ENCODE measurements at regions not wholly inside any gene's neighbourhood (a gene's known extent, or its start where the extent isn't known, plus 50 kb on each side); places are given as distances from the start of the nearest gene placed in this dataset.

- TF ChIP-seq CTCF (IDR thresholded peaks at IDR 0.05), result no peak
- TF ChIP-seq EZH2 (IDR thresholded peaks at IDR 0.05; ENCODE audit: borderline replicate concordance, insufficient read depth, low read depth, low read length, poor library complexity, severe bottlenecking), result no peak
Observed at GRCh38 chr13:47005756-47006414, 109.0 kb upstream of the HTR2A start.

Data from B cell (primary cell).